ENCODE measurements at regions not wholly inside any gene's neighbourhood (a gene's known extent, or its start where the extent isn't known, plus 50 kb on each side); places are given as distances from the start of the nearest gene placed in this dataset.

DNA sequence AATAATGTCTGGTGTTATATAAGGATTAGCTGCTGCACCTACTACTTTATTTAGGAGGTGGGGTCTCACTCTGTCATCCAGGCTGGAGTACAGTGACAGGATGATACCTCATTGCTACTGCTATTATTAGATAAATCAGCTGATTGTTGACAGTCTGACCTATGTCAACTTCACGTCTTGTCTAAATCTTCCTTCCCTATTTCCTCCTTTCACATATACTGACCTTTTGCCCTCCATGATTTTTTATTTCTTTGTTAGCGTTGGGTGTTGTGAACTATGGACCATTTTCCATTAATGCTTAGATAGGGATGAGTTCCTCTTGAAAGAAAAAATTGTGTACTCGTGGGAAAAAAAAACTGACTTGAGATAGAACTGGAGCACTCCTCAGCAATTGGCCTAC, 109.9 kb upstream of the BEND6 start:
- no peak overlapping the region for H2BK5ac ChIP-seq (ENCODE audit: insufficient read length, low read length)
- no peak overlapping the region for H3T11ph ChIP-seq (ENCODE audit: low read length)
- H3K18ac ChIP-seq (ENCODE audit: insufficient read length, low read depth, low read length): no peak overlapping the region
- no peak overlapping the region for H2BK120ac ChIP-seq (ENCODE audit: low read depth, low read length, poor library complexity, severe bottlenecking)
- Mint-ChIP-seq H3K27me3 (ENCODE audit: low read depth) (no peaks in the 10 kb centered on the region), H3K36me3 (ENCODE audit: insufficient read depth in 1 of 3, low read depth in 3 of 3) (peaks cover 0 to 4% (median 2%) of the 10 kb centered on the region in 3 experiments; a peak in 2 of 7 replicates), H3K4me1 (peaks cover 43 to 48% of the 10 kb centered on the region in 2 experiments), H3K4me3 (no peak overlapping the region; a peak in 1 of 5 replicates), H3K27ac (no peak overlapping the region), H3K9me3 (no peaks in the 10 kb centered on the region)
- no peak overlapping the region for H2BK12ac ChIP-seq (ENCODE audit: insufficient read length, low read depth, low read length)
- no peak overlapping the region for H4K5ac ChIP-seq (ENCODE audit: insufficient read length, low read depth, low read length)
- TF ChIP-seq, protein P1, sequence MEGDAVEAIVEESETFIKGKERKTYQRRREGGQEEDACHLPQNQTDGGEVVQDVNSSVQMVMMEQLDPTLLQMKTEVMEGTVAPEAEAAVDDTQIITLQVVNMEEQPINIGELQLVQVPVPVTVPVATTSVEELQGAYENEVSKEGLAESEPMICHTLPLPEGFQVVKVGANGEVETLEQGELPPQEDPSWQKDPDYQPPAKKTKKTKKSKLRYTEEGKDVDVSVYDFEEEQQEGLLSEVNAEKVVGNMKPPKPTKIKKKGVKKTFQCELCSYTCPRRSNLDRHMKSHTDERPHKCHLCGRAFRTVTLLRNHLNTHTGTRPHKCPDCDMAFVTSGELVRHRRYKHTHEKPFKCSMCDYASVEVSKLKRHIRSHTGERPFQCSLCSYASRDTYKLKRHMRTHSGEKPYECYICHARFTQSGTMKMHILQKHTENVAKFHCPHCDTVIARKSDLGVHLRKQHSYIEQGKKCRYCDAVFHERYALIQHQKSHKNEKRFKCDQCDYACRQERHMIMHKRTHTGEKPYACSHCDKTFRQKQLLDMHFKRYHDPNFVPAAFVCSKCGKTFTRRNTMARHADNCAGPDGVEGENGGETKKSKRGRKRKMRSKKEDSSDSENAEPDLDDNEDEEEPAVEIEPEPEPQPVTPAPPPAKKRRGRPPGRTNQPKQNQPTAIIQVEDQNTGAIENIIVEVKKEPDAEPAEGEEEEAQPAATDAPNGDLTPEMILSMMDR (conservative IDR thresholded peaks at IDR 0.05): no peak
- H3K56ac ChIP-seq (ENCODE audit: insufficient read length, low read depth, low read length): no peak overlapping the region
- H3K27me3 ChIP-seq (ENCODE audit: insufficient read depth, low read length): no peaks in the 10 kb centered on the region
- no peak overlapping the region for H2AFZ ChIP-seq (ENCODE audit: low read length)
- no peak overlapping the region for H2AK5ac ChIP-seq (ENCODE audit: insufficient read length, low read length)
- H3K9me3 ChIP-seq (ENCODE audit: control insufficient read depth, low read depth, low read length): no peaks in the 10 kb centered on the region
- H2BK20ac ChIP-seq (ENCODE audit: low read depth, low read length, poor library complexity, severe bottlenecking): no peak overlapping the region
- H3K27ac ChIP-seq (ENCODE audit: insufficient read length, low read depth, low read length): no peak overlapping the region
- no peaks in the 10 kb centered on the region for H3K79me1 ChIP-seq (ENCODE audit: insufficient read depth, low read depth, low read length, poor library complexity, severe bottlenecking)
- H3K4me2 ChIP-seq (ENCODE audit: insufficient read depth, insufficient read length, low read length): no peak overlapping the region
- H4K8ac ChIP-seq (replicated peaks; ENCODE audit: insufficient read length, low read depth, low read length): no peak overlapping the region
- H4K20me1 ChIP-seq (ENCODE audit: control insufficient read depth, insufficient read depth, insufficient read length): no peaks in the 10 kb centered on the region
- no peak overlapping the region for H3K4ac ChIP-seq (ENCODE audit: low read depth, low read length)
- no peak overlapping the region for H3K9ac ChIP-seq (ENCODE audit: extremely low read depth, insufficient read length, low read length)
- H3K79me2 ChIP-seq (ENCODE audit: insufficient read depth, low read length): peaks cover 17% of the 10 kb centered on the region; the same call in 1 of the 2 replicates
- no peak overlapping the region for H3K23ac ChIP-seq (ENCODE audit: insufficient read length, low read depth, low read length)
- H3K23me2 ChIP-seq (ENCODE audit: insufficient read length, low read depth, low read length, poor library complexity, severe bottlenecking): no peaks in the 10 kb centered on the region
- no CpG with 5 or more reads among the region's 3 CpGs for WGBS (ENCODE audit: extremely low coverage, insufficient read length, low lambda C conversion rate)
- peaks cover 9% of the 10 kb centered on the region; the same call in 1 of the 2 replicates for H3K4me1 ChIP-seq (ENCODE audit: insufficient read depth, low read length)
- DNase-seq: no peak
- no peak overlapping the region for H3K14ac ChIP-seq (ENCODE audit: insufficient read depth, low read length)
- no peak overlapping the region for H4K91ac ChIP-seq (ENCODE audit: insufficient read length, low read depth, low read length)
- H2BK15ac ChIP-seq (ENCODE audit: low read depth, low read length): no peak overlapping the region
